GM21529 (cell line): ENCODE measurements at regions not wholly inside any gene's neighbourhood (a gene's known extent, or its start where the extent isn't known, plus 50 kb on each side); places are given as distances from the start of the nearest gene placed in this dataset.

Experiments used
- ATAC-seq: cut with Tn5 transposase; IDR thresholded peaks from one replicate; pipeline ENCODE4 v1.9.1; 2021; ENCODE audit not compliant: unreplicated experiment

DNA sequence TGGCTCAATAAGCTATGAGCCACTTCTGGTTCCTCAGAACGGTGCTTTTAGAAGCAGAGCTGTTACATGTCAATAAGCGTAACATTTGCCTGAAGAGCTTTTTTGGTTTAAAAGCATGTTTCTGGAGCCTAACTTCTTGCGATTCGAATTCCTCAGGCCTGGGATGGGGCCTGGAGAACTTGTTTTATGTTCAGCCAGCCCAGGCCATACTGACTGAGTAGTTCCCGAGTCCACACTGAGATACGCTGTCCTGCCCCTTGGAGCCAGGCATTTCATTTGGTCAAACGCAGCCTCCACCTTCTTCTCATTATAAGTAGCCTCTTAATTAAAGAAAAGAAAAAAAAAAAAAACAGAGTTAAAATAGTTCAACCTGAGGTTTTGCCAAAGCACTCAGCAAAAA is 260.6 kb upstream of the ANKRD55 start:
- no peak for ATAC-seq

DNA sequence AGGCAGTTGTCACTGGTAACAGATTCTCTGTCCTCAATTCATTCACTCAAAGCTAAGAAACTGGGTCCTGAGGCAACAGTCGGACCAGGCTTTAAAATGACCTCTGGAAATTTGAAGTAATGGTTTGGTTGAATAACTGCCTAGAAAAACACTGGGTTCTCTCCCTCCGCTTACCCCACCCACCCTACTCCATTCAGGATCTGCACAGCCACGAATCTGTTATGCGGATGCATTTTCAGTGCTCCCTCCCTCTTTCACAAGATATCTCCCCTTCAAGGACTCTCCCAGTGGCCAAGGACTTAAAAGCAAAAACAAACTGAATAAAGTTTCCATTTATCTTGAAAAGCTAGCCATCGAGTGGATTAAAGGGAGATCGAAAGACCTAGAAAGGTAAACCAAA is 260.2 kb upstream of the ANKRD55 start:
- ATAC-seq = no peak

DNA sequence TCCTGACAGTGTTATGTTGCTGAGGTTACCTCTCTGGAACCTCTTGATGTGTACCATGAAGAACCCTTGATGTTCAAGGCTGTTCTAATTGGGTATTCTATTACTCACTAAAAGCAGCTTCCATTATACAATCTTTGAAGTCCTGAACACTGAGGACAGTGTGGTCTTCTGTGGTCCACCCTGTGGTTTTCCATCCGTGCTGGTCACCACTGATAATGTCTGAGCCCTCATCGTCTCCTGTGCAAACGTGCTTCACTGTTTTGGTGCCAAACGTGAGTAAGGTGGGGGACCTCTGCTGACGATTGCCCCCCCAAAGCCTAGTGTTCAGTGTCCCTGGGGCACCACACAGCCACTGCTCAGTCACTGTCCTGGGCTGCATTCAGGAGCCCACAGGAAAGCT is 259.7 kb upstream of the ANKRD55 start:
- ATAC-seq = no peak

DNA sequence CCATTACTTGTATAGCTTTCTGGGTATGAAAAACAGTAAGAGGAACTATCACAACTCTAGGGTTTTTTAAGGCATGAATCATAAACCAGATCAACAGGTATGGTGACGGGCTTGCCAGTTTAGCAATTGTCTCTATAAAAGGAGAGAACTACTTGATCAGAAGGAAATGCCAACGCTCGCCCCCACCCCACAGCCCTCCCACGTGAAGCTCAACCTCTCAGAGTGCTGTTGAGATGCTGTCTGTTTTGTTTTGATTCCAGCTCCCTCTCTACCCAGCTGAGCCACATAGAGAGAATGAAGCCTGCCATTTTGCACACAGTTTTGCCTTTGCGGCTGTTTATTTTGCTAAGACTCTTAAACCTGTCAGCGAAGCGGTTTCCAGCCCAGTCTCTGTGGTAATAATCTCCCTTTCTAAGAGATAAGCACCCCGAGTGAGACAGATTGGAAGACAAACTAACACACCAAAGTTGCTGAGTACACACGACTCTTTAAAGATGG is 257.9 kb upstream of the ANKRD55 start:
- no peak for ATAC-seq

DNA sequence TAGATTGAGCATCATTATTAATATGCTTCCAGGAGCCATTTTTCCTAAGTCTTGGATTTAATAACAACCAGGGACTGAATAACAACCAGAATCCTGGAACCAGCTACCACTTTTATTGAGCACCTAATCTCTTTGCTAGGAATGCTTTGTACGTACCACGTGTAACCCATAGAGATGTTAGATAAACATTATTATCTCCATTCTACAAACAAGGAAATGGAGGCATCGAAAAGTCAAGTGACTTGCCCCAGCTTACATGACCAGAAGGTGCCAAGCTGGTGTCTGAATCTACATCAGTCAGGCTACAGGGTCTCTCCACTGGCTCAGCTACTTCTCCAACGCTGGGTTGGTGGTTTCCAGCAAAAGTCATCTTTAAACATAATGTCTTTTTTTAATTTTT is 256.1 kb upstream of the ANKRD55 start:
- ATAC-seq = no peak

DNA sequence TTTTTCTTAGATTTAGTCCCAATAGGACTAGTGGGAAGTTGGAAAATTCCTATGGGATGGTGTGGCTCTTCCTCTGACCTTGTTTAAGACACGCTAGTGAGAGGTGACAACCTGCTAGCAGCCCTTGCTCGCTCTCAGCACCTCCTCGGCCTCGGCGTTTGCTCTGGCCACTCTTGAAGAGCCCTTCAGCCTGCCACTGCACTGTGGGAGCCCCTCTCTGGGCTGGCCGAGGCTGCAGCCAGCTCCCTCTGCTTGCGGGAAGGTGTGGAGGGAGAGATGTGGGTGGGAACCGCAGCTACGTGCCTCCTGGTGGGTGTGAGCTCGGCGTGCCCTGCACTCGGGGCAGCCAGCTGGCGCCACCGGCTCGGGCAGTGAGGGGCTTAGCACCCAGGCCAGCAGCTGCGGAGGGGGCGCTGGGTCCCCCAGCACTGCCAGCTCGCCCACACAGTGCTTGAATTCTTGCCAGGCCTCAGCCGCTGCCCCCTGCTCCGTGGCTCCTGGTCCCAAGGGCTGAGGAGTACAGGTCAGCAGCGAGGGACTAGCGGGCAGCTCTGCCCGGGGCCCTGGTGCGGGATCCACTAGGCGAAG is 254.5 kb upstream of the ANKRD55 start:
- ATAC-seq = no peak

DNA sequence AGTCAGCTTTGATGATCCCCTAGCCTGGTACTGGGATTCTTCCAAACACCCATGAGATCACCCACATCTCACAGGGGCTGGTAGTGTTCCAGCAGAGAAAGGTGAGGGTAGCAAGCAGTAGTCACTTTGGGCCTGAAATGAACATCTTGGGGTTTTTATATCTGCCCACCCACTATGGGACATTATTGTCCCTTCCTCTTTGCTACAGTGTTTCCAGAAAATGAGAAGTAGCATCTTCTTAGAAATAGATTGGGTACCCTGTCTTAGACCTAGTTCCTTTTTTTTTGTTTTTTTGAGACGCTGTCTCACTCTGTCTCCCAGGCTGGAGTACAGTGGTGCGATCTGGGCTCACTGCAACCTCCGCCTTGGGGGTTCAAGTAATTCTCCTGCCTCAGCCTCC is 249.2 kb upstream of the ANKRD55 start:
- no peak for ATAC-seq

DNA sequence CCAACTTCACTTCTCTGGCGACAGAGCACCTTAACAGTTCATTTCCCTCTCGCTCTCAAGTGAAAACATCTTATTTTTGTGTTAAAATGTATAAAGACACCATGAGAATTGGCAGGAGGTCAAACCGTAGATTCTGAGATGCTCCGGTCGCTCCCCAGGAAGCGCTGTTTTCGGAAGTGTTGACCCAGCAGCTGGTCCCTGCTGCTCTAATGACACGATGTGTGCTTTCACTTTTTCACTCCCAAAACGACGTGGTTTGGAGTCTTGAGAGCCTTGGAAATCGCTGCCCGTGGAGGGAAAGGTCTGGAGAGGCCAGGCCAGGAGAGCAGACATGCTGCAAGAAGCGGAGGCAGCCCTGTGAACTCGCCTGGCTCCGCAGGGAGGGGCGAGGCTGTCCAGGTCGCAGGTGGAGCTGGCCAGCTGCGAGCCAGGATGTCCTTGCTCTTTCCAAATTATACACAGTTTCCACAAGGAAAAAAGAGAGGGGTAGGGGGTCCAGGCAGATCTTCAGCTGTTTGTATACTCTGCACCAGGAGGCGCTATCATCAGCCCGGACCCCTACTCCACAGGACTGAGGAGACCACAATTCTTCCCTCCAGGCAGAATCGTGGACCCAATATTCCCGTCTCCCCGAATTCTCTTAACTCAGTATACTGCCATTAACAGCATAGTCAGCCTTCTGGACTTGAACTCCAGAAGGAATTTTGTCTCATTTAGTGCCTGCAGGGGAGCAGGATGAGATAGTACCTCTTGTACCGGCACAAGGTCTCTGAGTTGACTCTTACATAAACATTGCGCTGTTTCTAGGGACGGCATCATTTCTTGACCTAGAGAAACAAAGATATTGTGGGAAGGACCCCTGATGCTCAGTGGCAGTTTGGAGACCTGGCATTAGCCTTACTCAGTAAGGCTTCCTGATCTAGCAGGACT is 248.6 kb upstream of the ANKRD55 start:
- peak; percentile 47 for ATAC-seq

DNA sequence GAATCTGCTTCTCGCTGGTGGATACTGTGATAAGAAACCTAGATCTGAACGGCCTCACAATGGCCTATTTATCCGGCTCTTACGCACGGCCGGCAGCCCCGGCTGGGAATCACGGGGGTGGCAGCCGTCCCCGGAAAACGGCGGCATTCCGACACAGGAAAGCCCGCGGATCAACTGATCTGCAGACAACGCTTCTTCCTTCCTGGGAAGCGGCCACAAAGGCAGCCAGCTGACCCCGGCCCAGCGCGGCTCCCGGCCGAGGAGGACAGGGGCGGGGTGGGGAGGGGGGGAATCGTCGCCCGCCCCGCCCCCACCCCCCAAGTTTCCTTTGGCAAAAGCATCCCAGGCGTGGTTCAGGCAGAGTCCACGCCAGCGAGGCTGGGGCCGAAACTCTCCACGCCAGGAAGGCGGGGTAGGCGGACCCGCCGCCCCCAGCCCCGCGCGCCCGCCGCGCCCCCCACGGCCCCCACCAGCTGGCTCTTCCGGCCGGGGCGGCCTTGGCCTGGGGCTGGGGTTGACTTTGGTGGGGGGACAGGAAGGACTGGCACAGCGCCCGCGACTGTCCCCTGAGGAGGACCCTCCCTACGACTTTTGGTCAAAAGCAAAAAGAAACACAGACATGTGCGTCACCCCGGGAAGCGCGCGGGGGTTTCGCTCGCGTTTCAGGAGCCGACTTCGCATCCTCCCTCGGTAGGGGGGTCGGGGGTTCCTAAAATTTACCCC is 247.7 kb upstream of the ANKRD55 start:
- ATAC-seq = peak; percentile 11

DNA sequence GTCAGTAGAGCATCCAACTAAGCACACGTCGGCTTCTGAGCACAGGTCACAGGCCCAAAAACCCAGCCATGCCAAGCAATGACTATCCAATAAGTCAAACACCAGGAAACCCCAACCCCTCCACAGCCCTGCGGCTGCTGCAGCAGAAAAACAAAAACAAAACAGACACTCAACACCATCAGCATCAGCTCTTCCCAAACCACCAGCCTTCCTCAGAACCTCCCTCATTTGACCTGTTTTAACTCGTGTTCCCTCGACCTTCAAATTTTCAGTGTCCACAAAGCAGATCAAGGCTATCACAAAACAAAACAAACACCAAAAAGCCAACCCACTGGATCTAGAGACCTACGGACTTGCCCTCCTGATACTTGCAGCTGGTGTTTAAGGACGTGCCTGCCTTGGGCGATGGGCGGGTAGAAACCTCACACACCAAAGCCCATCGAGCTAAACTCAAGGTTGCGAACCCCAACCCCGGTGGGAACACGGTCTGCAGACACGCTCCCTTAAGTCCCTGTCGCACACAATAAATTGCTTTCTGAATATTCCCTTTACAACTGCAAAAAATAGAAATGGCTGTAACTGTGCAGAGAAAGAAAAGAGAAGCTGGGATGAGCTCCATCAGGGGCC is 247.1 kb upstream of the ANKRD55 start:
- ATAC-seq = no peak

DNA sequence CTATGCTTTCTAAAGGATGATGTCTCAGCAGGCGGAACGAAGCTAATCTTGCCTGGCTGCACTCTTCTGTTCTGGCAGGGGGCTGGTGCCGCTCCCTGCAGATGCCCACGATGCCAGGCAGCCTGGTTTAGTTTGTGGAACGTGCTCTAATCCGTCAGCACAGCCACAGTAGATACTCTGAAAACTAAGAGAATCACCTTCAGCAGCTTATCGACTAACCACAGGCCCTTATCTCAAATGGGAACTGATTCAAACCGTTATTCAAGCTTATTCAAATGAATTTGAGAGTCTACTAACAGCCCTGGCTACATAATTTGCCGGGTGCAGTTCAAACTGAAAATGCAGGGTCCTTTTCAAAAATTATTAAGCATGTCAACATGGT is 246.6 kb upstream of the ANKRD55 start:
- no peak for ATAC-seq

DNA sequence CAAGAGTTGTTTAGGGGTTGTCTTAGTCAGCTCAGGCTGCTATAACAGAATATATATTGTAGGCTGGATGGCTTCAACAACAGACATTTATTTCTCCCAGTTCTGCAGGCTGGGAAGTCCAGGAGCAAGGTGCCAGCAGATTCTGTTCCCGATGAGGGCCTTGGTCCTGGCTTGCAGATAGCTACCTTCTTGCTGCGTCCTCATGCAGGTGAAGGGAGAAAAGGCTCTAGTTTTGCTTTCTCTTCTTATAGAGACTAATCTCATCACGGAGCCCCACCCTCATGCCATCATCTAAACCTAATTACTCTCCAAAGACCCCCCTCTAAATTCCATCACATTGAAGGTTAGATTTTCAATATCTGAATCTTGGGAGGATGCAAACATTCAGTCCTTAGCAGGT is 246.0 kb upstream of the ANKRD55 start:
- ATAC-seq = no peak

DNA sequence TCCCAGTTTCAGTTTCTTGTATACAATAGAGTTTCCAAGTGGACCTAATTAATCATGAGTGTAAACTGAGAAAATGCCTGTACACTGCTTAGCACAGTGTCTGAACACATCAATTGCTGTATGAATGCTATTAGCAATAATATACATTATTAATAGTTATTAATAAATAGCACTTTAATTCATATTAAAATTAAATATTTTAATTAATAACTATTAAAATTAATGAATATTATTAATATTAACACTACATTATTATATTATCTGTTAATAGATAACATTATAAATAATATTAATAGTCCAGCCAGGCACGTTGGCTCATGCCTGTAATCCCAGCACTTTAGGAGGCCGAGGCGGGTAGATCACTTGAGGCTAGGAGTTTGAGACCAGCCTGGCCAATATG is 244.9 kb upstream of the ANKRD55 start:
- no peak for ATAC-seq

DNA sequence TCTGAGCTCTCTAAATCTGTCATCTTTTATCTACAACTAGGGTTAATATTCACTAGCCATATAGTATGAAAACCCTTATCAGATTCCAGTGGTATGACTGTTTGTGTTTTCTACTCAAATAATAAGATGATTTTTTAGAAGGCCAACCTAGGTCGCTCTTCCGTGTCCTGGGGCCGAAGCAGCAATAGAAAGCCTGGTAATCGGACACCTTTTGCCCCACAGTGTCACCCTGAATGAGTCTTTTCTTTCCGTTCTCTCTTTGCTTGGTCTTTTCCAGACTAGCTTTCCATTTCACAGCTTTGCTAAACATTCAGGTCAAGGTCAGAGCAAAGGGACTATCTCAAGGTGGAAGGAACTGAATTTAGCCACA is 243.3 kb upstream of the ANKRD55 start:
- no peak for ATAC-seq

DNA sequence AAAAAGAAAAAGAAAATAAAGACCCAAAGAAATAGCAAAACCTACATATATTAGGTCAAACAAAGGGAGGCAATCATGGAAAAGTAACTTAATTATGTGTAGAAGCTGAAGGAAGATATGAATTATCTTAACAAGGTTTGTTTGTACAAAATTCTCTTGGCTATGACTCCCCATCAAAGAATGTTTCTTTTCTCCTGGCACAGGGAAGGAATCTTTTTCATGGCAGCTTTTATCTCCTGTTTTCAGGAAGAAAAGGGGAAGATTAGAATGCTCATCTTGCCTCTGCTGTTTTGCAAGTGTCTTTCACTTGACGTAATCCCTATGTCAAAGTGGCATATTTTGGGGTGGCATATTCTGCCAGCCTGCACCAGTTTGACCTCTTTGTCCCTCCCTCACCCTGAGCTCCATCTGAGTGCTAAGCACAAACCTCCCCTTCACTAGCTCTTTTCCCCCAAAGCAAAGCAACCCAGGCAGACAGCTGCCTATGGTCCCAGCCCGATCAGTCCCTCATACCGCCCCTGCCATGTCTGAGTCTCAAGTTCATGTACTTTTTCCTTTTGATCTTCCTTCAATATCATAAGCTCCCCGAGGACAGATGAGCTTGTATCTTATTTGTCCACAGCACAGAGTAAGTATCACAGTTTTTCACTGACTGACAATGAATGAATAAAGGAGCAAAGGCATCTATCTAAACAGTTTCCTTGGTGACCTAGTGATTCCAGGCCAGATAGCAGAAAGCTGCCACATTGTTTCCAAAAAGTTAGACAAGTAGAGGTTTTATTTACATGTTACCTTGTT is 242.8 kb upstream of the ANKRD55 start:
- no peak for ATAC-seq

DNA sequence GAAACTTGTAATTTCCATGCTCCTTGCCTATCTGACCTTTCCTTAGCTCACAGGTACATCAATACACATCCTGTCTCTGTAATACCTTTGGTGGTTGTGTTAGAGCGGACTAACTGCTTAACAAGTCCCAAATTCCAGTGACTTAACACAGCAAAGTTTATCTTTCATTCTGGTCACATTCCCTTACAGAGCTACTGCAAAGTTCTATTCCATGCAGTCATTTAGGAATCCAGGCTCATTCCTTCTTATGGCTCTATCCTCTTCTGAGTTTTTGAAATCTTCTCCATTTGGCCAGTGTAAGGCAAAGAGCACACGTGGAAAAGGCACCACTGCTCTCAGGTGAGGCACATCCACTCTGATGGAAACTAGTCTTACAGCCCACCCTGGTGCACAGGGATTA is 238.6 kb upstream of the ANKRD55 start:
- no peak for ATAC-seq

DNA sequence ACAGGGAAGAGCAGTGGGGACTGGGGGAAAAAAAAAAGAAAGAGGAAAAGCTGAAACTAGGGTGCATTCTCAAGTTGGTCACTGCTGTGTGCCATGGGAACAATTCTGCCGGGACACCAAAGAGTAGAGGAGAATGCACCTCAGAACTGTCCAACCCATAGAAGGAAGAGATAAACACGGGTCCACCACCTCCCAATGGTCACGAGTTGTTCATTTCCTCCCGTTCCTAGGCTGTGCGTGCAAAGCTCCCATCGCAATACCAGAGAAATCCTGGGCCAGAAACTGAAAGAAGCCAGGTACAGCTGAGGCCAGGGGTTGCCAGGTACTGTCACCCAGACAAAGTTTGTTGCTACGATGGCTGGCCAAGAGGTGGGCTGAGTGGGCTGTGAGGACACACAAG is 236.9 kb upstream of the ANKRD55 start:
- no peak for ATAC-seq

DNA sequence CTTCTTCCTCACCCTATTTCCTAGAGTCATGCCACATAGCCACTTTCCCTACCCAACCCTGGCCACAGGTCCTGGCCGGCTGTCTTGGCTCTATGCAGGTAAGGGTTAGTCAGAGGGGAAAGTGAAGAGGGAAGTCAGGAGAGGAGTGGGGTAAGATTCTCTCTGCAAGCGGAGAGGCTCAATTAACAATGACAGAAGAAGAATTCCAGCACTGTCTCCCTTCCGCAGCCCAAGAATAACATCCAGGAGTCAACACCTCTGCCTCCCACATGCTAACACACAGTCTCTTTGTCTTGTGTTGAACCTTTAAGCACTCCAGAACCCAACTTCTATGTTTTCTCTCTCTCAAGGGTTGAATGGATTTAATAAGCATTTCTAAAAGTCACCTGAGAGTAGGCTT is 235.1 kb upstream of the ANKRD55 start:
- no peak for ATAC-seq

DNA sequence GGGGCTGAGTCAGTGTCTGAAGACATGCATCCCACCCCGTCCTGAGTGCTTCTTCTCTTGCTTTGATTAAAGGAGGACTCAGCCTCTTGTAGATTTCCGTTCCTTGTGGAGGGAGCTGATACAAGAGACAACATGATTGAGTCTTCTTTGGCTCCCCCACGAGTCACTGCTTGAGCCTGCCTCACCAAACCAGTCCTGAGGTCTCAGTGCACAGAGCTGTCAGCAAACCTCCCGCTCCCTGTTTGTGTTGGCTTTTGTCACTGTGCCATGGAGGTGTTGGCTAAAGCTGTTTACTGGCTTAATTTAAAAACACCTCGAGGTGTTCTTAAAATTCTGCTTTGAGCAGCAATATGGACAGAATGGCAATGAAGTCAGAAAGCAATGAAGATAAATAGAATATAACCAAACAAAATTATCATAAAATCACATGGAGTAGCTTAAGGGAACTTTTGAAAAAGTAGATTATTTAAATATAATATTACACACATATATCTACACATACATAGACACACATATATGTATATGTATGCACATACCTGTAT is 234.1 kb upstream of the ANKRD55 start:
- no peak for ATAC-seq

DNA sequence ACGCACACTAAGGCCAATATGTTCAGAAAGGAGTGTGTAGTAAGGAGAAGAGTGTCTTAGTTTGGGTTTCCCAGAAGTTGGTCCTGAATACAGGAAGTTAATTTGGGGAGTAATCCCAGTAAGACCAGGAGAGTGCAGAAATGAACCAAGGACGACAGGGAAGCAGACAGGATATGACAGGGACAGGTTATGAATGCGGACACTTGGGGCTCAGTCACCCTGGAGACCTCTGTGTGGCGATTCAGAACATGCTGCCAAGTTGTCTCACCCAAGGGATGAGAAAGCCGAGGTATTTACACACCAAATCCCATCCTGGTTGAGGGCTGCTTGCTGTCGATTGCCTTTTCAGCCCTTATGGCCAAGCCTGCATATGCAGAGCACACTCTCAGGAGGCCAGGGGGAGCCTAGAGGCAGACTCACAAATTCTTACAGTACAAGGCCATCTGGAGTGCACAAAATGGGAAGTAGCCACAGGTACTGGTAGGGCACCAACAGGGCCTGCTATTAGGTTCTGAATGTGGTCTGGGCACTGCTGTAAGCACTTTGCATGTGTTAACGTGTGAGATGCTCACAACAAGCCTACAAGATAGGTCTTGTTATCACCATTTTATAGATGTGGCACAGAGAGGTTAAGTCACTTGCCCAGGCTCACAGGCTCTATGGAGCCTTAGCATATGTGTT is 233.1 kb upstream of the ANKRD55 start:
- ATAC-seq = no peak
